ENCODE measurements at regions not wholly inside any gene's neighbourhood (a gene's known extent, or its start where the extent isn't known, plus 50 kb on each side); places are given as distances from the start of the nearest gene placed in this dataset.

DNA sequence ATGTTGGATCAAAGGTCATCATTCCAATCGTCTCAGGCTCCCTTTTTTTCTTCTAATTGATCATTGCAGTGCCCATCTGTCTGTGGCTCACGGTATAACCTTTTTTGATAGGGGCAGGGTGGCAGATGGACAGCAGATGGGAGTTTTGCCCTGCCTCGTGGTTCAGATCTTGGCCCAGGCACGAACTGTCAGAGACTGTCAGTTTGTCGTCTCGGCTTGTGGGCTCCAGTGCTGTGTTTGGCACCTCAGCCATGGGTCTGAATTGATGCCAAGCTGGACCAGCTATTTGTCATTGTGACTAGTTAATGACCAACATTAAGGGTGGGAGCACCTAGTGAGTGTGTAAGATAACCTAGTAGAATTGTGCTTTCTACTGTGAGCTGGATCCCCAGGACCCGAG lies 197.6 kb downstream of the PRL start:
- TF ChIP-seq CTCF (IDR thresholded peaks at IDR 0.05) (no peak), POLR2A (IDR thresholded peaks at IDR 0.05) (no peak), POLR2AphosphoS5 (IDR thresholded peaks at IDR 0.05; ENCODE audit: insufficient read depth in 1 of 2, low read depth in 1 of 2) (no peak)
